SK-N-SH treated with all-trans-retinoic acid at 6 μM for 48 hours (cell line): ENCODE measurements at regions not wholly inside any gene's neighbourhood (a gene's known extent, or its start where the extent isn't known, plus 50 kb on each side); places are given as distances from the start of the nearest gene placed in this dataset.
A peak's percentile ranks its signal among the peaks of the same experiment; 100 is the strongest.
"Not testable (repeated sequence)": the region's sequence is repeated elsewhere in the genome, so short reads cannot be mapped to it uniquely, and the experiment has no call there.

ENCODE experiments used
- ATAC-seq: fragments of 200-7000 bp; cut with Tn5 transposase; 3 replicates; pipeline ENCODE4 v1.9.1; 2020; ENCODE audit warnings: mild to moderate bottlenecking, moderate library complexity
- ARNTL ChIP-seq: fragments of 450-650 bp; formaldehyde crosslinking; IDR thresholded peaks from 2 replicates; pipeline ENCODE4 v1.5.0; 2020; ENCODE audit warnings: low read depth, mild to moderate bottlenecking, moderate library complexity, borderline replicate concordance
- BACH2 ChIP-seq: fragments of 250-450 bp; sonication (Bioruptor Pico); IDR thresholded peaks from 2 replicates; pipeline ENCODE4 v1.9.0; 2021; ENCODE audit warnings: mild to moderate bottlenecking, borderline replicate concordance
- CSDC2 ChIP-seq: fragments of 250-450 bp; sonication (Bioruptor Pico); IDR thresholded peaks from 2 replicates; pipeline ENCODE4 v1.5.0; 2020; ENCODE audit warnings: mild to moderate bottlenecking, moderate library complexity
- ESRRG ChIP-seq: fragments of 250-450 bp; sonication (Bioruptor Pico); IDR thresholded peaks from 2 replicates; pipeline ENCODE4 v1.6.1; 2021; ENCODE audit warnings: mild to moderate bottlenecking
- GLIS3 ChIP-seq: fragments of 250-450 bp; sonication (Bioruptor Pico); IDR thresholded peaks from 2 replicates; pipeline ENCODE4 v1.5.0; 2020; ENCODE audit warnings: mild to moderate bottlenecking, moderate library complexity
- ISL1 ChIP-seq: fragments of 250-450 bp; sonication (Bioruptor Pico); IDR thresholded peaks from 2 replicates; pipeline ENCODE4 v2.1.2; 2022; ENCODE audit warnings: mild to moderate bottlenecking, moderate library complexity
- OSR1 ChIP-seq: fragments of 250-450 bp; sonication (Bioruptor Pico); IDR thresholded peaks from 2 replicates; pipeline ENCODE4 v1.8.0; 2022; ENCODE audit warnings: moderate library complexity, mild to moderate bottlenecking, inconsistent platforms
- PATZ1 ChIP-seq: fragments of 250-450 bp; sonication (Bioruptor Pico); IDR thresholded peaks from 2 replicates; pipeline ENCODE4 v1.8.0; 2020; ENCODE audit warnings: mild to moderate bottlenecking, moderate library complexity, borderline replicate concordance
- PPARA ChIP-seq: fragments of 250-450 bp; sonication (Bioruptor Pico); IDR thresholded peaks from 2 replicates; pipeline ENCODE4 v1.5.0; 2020; ENCODE audit warnings: mild to moderate bottlenecking, borderline replicate concordance
- RARB ChIP-seq: fragments of 250-450 bp; sonication (Bioruptor Pico); IDR thresholded peaks from 2 replicates; pipeline ENCODE4 v1.8.0; 2021; ENCODE audit warnings: mild to moderate bottlenecking, moderate library complexity
- SNAI2 ChIP-seq: fragments of 250-450 bp; sonication (Bioruptor Pico); IDR thresholded peaks from 2 replicates; pipeline ENCODE4 v1.5.0; 2020; ENCODE audit warnings: mild to moderate bottlenecking, moderate library complexity
- TCF4 ChIP-seq: fragments of 250-450 bp; sonication (Bioruptor Pico); IDR thresholded peaks from 2 replicates; pipeline ENCODE4 v1.8.0; 2021; ENCODE audit warnings: mild to moderate bottlenecking, moderate library complexity, borderline replicate concordance
- ZC3H10 ChIP-seq: fragments of 250-450 bp; sonication (Bioruptor Pico); IDR thresholded peaks from 2 replicates; pipeline ENCODE4 v1.5.1; 2021; ENCODE audit warnings: mild to moderate bottlenecking, moderate library complexity
- ZFP3 ChIP-seq: fragments of 250-450 bp; sonication (Bioruptor Pico); IDR thresholded peaks from 2 replicates; pipeline ENCODE4 v1.5.0; 2020; ENCODE audit warnings: mild to moderate bottlenecking, moderate library complexity
- ZFP30 ChIP-seq: fragments of 450-650 bp; formaldehyde crosslinking; IDR thresholded peaks from 2 replicates; pipeline ENCODE4 v1.5.0; 2022; ENCODE audit warnings: mild to moderate bottlenecking, moderate library complexity
- ZNF70 ChIP-seq: fragments of 450-650 bp; formaldehyde crosslinking; IDR thresholded peaks from 2 replicates; pipeline ENCODE4 v1.5.0; 2020; ENCODE audit warnings: mild to moderate bottlenecking, moderate library complexity
- ZNF8 ChIP-seq: fragments of 450-650 bp; formaldehyde crosslinking; IDR thresholded peaks from 2 replicates; pipeline ENCODE4 v1.5.0; 2020; ENCODE audit warnings: mild to moderate bottlenecking, moderate library complexity
- TF ChIP-seq, protein P1 (sequence below): fragments of 250-450 bp; sonication (Bioruptor Pico); IDR thresholded peaks from 2 replicates; pipeline ENCODE4 v1.5.0; 2020; ENCODE audit warnings: mild to moderate bottlenecking, moderate library complexity
- TF ChIP-seq, protein P2 (sequence below): fragments of 250-450 bp; sonication (Bioruptor Pico); IDR thresholded peaks from 2 replicates; pipeline ENCODE4 v1.8.0; 2021; ENCODE audit warnings: low read depth, mild to moderate bottlenecking, moderate library complexity, borderline replicate concordance
- TF ChIP-seq, protein P3 (sequence below): fragments of 250-450 bp; sonication (Bioruptor Pico); IDR thresholded peaks from 2 replicates; pipeline ENCODE4 v1.5.1; 2020; ENCODE audit warnings: low read depth, mild to moderate bottlenecking, moderate library complexity

DNA sequence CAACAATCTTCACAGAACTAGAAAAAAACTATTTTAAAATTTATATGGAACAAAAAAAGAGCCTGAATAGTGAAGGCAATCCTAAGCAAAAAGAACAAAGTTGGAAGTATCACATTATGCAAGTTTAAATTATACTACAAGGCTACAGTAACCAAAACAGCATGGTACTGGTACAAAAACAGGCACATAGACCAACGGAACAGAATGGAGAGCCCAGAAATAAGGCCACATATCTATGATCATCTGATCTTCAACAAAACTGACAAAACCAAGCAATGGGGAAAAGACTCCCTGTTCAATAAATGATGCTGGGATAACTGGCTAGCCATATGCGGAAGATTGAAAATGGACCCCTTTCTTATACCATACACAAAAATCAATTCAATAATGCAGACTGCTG is 74.4 kb upstream of the RTN4 start:
- not testable (repeated sequence) for ATAC-seq

DNA sequence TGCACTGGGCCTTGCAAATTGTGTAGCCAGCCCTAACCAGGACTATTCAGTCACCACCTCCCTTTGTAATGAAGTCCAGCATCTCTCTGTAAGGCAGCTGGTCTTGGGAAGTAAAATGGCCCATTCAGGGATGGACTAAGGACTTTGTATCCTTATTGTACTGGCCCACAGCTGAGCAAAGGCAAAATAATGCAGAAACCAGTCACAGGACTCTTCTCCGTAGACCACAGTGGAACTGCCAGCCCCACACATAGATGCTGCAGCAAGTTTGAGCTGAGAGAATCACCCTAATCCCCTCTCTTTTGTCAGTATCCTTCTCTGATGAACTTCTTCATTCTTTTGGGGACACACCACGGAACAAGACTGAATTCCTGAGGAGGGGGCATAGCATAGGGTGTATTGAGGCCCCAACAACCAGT is 73.6 kb upstream of the RTN4 start:
- no peak for TF ChIP-seq RARB
- ATAC-seq: no peak

- TF ChIP-seq ISL1 (CRISPR knock-in tag): no peak
- peak; percentile 63 for ATAC-seq
Observed at GRCh38 chr2:55120634-55121359, 70.5 kb upstream of the RTN4 start.

DNA sequence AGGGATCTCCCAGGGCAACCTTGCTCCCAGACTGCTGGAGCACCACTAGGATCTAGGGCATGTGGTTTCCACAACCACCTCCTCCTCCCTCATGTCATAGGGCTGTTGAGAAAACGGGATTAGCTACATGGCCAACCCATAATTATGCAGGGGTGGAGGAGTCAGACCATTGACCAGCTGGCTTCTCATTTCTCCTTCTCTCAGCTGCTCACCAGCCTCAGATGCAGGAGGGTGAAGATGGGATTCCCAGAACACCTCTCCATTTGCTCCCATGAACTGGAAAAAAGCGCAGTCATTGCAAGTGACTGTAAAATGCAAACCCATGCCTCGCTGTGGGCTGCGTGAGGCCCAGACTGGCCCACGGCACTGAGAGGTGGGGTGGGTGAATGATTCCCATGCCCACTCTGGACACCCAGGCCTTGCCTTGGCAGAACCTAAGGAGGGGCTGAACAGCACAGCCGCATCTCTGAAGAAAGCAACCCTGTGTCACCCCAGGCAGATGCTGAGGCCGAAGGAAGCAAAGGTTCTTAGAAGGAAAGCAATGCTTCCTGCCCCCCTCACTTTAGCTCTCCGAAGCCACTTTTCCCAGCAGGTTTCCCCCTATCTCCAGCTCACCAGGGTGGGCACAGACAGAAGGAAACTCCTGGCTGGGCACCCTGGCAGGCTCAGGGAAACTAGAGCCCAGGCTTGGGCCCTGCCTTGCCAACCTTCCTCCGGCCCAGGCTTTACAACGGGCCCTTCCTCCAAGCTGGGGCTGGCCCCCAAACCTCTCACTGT is 69.6 kb upstream of the RTN4 start:
- TF ChIP-seq SNAI2 (CRISPR knock-in tag): no peak
- TF ChIP-seq ZFP30 (CRISPR knock-in tag): no peak
- TF ChIP-seq, protein P1, sequence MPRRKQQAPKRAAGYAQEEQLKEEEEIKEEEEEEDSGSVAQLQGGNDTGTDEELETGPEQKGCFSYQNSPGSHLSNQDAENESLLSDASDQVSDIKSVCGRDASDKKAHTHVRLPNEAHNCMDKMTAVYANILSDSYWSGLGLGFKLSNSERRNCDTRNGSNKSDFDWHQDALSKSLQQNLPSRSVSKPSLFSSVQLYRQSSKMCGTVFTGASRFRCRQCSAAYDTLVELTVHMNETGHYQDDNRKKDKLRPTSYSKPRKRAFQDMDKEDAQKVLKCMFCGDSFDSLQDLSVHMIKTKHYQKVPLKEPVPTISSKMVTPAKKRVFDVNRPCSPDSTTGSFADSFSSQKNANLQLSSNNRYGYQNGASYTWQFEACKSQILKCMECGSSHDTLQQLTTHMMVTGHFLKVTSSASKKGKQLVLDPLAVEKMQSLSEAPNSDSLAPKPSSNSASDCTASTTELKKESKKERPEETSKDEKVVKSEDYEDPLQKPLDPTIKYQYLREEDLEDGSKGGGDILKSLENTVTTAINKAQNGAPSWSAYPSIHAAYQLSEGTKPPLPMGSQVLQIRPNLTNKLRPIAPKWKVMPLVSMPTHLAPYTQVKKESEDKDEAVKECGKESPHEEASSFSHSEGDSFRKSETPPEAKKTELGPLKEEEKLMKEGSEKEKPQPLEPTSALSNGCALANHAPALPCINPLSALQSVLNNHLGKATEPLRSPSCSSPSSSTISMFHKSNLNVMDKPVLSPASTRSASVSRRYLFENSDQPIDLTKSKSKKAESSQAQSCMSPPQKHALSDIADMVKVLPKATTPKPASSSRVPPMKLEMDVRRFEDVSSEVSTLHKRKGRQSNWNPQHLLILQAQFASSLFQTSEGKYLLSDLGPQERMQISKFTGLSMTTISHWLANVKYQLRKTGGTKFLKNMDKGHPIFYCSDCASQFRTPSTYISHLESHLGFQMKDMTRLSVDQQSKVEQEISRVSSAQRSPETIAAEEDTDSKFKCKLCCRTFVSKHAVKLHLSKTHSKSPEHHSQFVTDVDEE (CRISPR knock-in tag): no peak
- TF ChIP-seq GLIS3: no peak
- TF ChIP-seq ZC3H10 (CRISPR knock-in tag): no peak
- TF ChIP-seq, protein P2, sequence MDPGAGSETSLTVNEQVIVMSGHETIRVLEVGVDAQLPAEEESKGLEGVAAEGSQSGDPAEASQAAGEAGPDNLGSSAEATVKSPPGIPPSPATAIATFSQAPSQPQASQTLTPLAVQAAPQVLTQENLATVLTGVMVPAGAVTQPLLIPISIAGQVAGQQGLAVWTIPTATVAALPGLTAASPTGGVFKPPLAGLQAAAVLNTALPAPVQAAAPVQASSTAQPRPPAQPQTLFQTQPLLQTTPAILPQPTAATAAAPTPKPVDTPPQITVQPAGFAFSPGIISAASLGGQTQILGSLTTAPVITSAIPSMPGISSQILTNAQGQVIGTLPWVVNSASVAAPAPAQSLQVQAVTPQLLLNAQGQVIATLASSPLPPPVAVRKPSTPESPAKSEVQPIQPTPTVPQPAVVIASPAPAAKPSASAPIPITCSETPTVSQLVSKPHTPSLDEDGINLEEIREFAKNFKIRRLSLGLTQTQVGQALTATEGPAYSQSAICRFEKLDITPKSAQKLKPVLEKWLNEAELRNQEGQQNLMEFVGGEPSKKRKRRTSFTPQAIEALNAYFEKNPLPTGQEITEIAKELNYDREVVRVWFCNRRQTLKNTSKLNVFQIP (CRISPR knock-in tag): no peak
- TF ChIP-seq ZNF70 (CRISPR knock-in tag): no peak
- no peak for TF ChIP-seq ESRRG (CRISPR knock-in tag)
- TF ChIP-seq CSDC2 (CRISPR knock-in tag): no peak
- TF ChIP-seq ZNF8 (CRISPR knock-in tag): no peak
- TF ChIP-seq ARNTL (CRISPR knock-in tag): no peak
- TF ChIP-seq BACH2 (CRISPR knock-in tag): no peak
- no peak for TF ChIP-seq ISL1 (CRISPR knock-in tag)
- ATAC-seq: no peak

DNA sequence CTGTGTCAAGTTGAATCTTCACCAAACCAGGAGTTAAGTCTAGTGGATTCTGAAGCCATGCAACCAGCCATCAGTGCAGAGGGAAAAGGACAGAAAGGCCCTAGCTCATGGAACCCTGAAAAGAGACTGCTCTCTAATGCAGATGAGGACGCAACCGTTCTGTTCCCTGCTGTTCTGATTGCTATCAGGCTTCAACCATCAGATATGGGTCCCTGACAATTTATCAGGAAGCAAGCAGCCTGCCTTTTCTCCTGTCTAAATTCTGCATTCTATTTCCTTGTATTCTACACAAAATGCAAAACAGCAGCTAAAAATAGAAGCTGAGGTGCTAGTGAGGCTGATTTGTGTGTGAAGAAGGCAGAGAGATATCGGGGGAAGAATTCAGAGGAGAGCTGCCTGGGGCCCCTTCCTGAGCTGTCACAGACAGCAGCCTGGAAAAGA is 68.4 kb upstream of the RTN4 start:
- TF ChIP-seq, protein P3, sequence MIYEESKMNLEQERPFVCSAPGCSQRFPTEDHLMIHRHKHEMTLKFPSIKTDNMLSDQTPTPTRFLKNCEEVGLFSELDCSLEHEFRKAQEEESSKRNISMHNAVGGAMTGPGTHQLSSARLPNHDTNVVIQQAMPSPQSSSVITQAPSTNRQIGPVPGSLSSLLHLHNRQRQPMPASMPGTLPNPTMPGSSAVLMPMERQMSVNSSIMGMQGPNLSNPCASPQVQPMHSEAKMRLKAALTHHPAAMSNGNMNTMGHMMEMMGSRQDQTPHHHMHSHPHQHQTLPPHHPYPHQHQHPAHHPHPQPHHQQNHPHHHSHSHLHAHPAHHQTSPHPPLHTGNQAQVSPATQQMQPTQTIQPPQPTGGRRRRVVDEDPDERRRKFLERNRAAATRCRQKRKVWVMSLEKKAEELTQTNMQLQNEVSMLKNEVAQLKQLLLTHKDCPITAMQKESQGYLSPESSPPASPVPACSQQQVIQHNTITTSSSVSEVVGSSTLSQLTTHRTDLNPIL (CRISPR knock-in tag): no peak
- TF ChIP-seq BACH2 (CRISPR knock-in tag) (no peak), ISL1 (CRISPR knock-in tag) (no peak), ZFP3 (no peak), PPARA (no peak), OSR1 (CRISPR knock-in tag) (no peak), ZC3H10 (CRISPR knock-in tag) (no peak), ESRRG (CRISPR knock-in tag) (no peak), ARNTL (CRISPR knock-in tag) (no peak), PATZ1 (no peak), TCF4 (CRISPR knock-in tag) (no peak)
- TF ChIP-seq, protein P2 (CRISPR knock-in tag): no peak
- TF ChIP-seq, protein P1 (CRISPR knock-in tag): no peak
- TF ChIP-seq, all 23 proteins: peak for 0
- ATAC-seq: no peak
